ENCODE measurements at regions not wholly inside any gene's neighbourhood (a gene's known extent, or its start where the extent isn't known, plus 50 kb on each side); places are given as distances from the start of the nearest gene placed in this dataset.

DNA sequence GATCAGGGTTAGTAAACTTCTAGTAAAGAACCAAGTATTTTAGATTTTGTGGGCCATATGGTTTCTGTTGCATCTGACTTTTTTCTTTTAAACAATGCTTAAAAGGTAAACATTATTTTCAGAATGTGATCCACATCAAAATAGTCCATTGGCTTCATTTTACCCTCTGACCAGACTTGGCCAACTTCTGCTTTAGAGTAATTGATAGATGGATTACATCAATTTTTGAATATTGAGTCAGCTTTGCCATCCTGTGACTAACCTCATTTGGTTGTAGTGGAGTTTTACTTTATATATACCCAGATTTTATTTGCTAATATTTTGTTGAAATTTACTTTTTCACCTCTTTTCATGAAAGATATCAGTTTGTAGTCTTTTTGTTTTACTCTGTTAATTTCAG, 559.8 kb downstream of the TLL1 start:
- no peaks in the 10 kb centered on the region for H3K36me3 ChIP-seq (ENCODE audit: control insufficient read depth, insufficient read depth, low read length)
- H3K9ac ChIP-seq (ENCODE audit: low read depth, low read length) = no peak overlapping the region
- H3K4me1 ChIP-seq (ENCODE audit: control insufficient read depth, insufficient read depth, low read length) = no peaks in the 10 kb centered on the region
- no peaks in the 10 kb centered on the region for H3K27me3 ChIP-seq (ENCODE audit: control insufficient read depth, insufficient read depth, low read length)
- H3K9me3 ChIP-seq (ENCODE audit: control insufficient read depth, insufficient read depth, low read length) = no peaks in the 10 kb centered on the region
- no peak overlapping the region for H3K4me3 ChIP-seq (ENCODE audit: low read depth, low read length)

GRCh38 chr4:166435449-166435848, 562.4 kb downstream of the TLL1 start:
- H3K4me1 ChIP-seq (ENCODE audit: control insufficient read depth, insufficient read depth, low read length) = no peaks in the 10 kb centered on the region
- H3K27me3 ChIP-seq (ENCODE audit: control insufficient read depth, insufficient read depth, low read length) = no peaks in the 10 kb centered on the region
- H3K9me3 ChIP-seq (ENCODE audit: control insufficient read depth, insufficient read depth, low read length) = no peaks in the 10 kb centered on the region
- H3K36me3 ChIP-seq (ENCODE audit: control insufficient read depth, insufficient read depth, low read length) = no peaks in the 10 kb centered on the region
- no peak overlapping the region for H3K9ac ChIP-seq (ENCODE audit: low read depth, low read length)
- H3K4me3 ChIP-seq (ENCODE audit: low read depth, low read length) = no peak overlapping the region

DNA sequence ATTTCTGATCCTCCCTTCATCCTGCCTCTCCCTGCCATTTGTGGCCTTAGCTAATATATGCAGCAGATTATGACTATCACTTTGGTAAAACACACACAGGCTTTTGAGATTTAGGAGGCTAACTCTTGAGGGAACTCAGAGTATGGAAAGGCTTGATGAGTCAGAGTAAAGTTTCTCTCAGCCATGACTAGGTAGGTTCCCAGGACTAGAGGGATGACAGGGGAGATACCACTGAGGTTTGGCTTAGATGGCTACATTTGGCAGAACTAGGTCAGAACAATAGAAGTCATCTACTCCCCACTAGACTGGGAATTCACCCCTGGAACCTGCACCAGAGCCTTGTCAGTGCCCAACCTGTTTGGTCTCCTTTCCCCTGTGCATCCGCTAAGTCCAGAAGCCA, 585.7 kb downstream of the TLL1 start:
- Histone ChIP-seq H3K9ac (ENCODE audit: low read depth, low read length) (no peak overlapping the region), H3K9me3 (ENCODE audit: control insufficient read depth, insufficient read depth, low read length) (no peaks in the 10 kb centered on the region), H3K4me1 (ENCODE audit: control insufficient read depth, insufficient read depth, low read length) (no peaks in the 10 kb centered on the region), H3K27me3 (ENCODE audit: control insufficient read depth, insufficient read depth, low read length) (no peaks in the 10 kb centered on the region), H3K36me3 (ENCODE audit: control insufficient read depth, insufficient read depth, low read length) (no peaks in the 10 kb centered on the region), H3K4me3 (ENCODE audit: low read depth, low read length) (no peak overlapping the region)

- Histone ChIP-seq H3K4me3 (ENCODE audit: low read depth, low read length) (no peak overlapping the region), H3K9ac (ENCODE audit: low read depth, low read length) (no peak overlapping the region), H3K9me3 (ENCODE audit: control insufficient read depth, insufficient read depth, low read length) (no peaks in the 10 kb centered on the region), H3K4me1 (ENCODE audit: control insufficient read depth, insufficient read depth, low read length) (no peaks in the 10 kb centered on the region), H3K27me3 (ENCODE audit: control insufficient read depth, insufficient read depth, low read length) (no peaks in the 10 kb centered on the region), H3K36me3 (ENCODE audit: control insufficient read depth, insufficient read depth, low read length) (no peaks in the 10 kb centered on the region)
These were observed 586.6 kb downstream of the TLL1 start for GRCh38 chr4:166459621-166460020.

DNA sequence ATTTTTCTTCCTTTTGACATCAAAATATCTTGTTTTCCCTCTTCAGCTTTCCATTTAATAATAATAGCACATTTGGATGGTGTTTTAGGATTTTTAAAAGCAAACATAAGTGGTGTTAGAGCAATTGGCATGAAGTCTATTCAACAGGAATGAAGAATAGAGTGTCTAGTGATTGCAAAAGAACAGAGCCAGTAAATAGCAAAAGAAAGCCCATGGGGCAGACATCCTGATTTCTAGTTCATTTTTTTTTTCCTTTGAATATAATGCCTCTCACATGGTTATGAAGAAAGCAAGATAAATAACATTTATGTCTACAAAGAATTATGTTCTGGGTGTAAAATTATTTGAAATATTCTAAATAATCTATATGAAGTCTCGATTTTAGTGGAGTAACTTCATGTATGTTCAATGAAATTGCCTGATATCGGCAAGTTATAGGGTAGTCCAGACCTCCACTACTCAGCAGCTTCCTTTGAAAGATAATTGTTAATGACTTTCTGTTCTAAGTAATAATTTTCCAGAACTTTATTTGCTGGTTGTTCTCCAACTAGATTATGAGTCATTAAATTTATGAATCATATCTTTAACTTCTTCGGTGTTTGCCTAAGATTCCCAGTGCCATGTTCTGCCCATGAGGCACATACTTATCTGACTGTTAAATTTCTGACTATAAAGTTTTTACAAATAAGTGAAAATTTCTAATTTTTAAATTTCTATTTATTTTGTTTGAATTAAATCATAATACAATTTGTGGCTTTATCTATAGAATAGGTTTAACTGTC, 587.9 kb downstream of the TLL1 start:
- Histone ChIP-seq H3K27me3 (ENCODE audit: control insufficient read depth, insufficient read depth, low read length) (no peaks in the 10 kb centered on the region), H3K4me1 (ENCODE audit: control insufficient read depth, insufficient read depth, low read length) (no peaks in the 10 kb centered on the region), H3K9me3 (ENCODE audit: control insufficient read depth, insufficient read depth, low read length) (no peaks in the 10 kb centered on the region), H3K4me3 (ENCODE audit: low read depth, low read length) (no peak overlapping the region), H3K9ac (ENCODE audit: low read depth, low read length) (no peak overlapping the region), H3K36me3 (ENCODE audit: control insufficient read depth, insufficient read depth, low read length) (no peaks in the 10 kb centered on the region)

DNA sequence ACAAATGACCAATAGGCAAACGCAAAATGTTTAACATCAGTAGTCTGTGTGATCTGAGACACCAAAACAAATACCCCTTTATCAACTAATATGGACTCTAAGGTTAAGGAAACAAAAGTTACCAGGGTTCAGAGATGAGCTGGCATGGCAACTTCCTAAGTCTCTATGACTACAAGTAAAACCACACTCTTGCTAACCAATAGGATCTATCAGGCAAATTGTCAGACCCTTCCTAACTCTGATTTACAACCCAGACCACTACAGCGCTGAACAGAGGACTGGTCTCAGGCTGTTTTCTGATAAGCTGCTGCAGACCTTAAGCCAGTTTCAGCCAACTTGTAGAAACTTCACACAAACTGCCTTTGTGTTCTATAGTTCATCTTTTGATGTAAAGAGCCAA, 608.0 kb downstream of the TLL1 start:
- H3K4me3 ChIP-seq (ENCODE audit: low read depth, low read length) = no peak overlapping the region
- H3K9me3 ChIP-seq (ENCODE audit: control insufficient read depth, insufficient read depth, low read length) = no peaks in the 10 kb centered on the region
- H3K4me1 ChIP-seq (ENCODE audit: control insufficient read depth, insufficient read depth, low read length) = no peaks in the 10 kb centered on the region
- no peaks in the 10 kb centered on the region for H3K27me3 ChIP-seq (ENCODE audit: control insufficient read depth, insufficient read depth, low read length)
- H3K36me3 ChIP-seq (ENCODE audit: control insufficient read depth, insufficient read depth, low read length) = no peaks in the 10 kb centered on the region
- no peak overlapping the region for H3K9ac ChIP-seq (ENCODE audit: low read depth, low read length)

DNA sequence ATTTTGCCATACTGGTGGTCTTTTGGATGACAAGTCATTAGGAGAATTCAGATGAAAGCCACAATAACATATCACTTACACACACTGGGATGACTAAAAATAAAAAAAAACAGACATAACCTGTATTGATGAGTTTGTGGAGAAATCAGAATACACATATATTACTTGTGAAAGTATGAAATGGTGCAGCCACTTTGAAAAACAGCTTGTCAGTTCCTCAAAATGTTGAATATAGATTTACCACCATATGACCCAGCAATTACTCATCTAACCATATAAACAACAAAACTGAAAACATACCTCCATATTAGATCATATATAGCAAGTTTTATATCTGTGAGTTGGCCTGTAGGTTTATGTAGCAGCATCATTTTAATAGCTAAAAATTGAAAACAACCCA, 608.7 kb downstream of the TLL1 start:
- H3K9ac ChIP-seq (ENCODE audit: low read depth, low read length) = no peak overlapping the region
- no peaks in the 10 kb centered on the region for H3K9me3 ChIP-seq (ENCODE audit: control insufficient read depth, insufficient read depth, low read length)
- no peak overlapping the region for H3K4me3 ChIP-seq (ENCODE audit: low read depth, low read length)
- H3K27me3 ChIP-seq (ENCODE audit: control insufficient read depth, insufficient read depth, low read length) = no peaks in the 10 kb centered on the region
- no peaks in the 10 kb centered on the region for H3K36me3 ChIP-seq (ENCODE audit: control insufficient read depth, insufficient read depth, low read length)
- no peaks in the 10 kb centered on the region for H3K4me1 ChIP-seq (ENCODE audit: control insufficient read depth, insufficient read depth, low read length)

GRCh38 chr4:166482758-166483157, 609.7 kb downstream of the TLL1 start:
- Histone ChIP-seq H3K4me3 (ENCODE audit: low read depth, low read length) (no peak overlapping the region), H3K4me1 (ENCODE audit: control insufficient read depth, insufficient read depth, low read length) (no peaks in the 10 kb centered on the region), H3K27me3 (ENCODE audit: control insufficient read depth, insufficient read depth, low read length) (no peaks in the 10 kb centered on the region), H3K36me3 (ENCODE audit: control insufficient read depth, insufficient read depth, low read length) (no peaks in the 10 kb centered on the region), H3K9ac (ENCODE audit: low read depth, low read length) (no peak overlapping the region), H3K9me3 (ENCODE audit: control insufficient read depth, insufficient read depth, low read length) (no peaks in the 10 kb centered on the region)

GRCh38 chr4:166491635-166492034, 618.6 kb downstream of the TLL1 start:
- no peak overlapping the region for H3K4me3 ChIP-seq (ENCODE audit: low read depth, low read length)
- H3K36me3 ChIP-seq (ENCODE audit: control insufficient read depth, insufficient read depth, low read length) = no peaks in the 10 kb centered on the region
- no peak overlapping the region for H3K9ac ChIP-seq (ENCODE audit: low read depth, low read length)
- no peaks in the 10 kb centered on the region for H3K9me3 ChIP-seq (ENCODE audit: control insufficient read depth, insufficient read depth, low read length)
- no peaks in the 10 kb centered on the region for H3K27me3 ChIP-seq (ENCODE audit: control insufficient read depth, insufficient read depth, low read length)
- no peaks in the 10 kb centered on the region for H3K4me1 ChIP-seq (ENCODE audit: control insufficient read depth, insufficient read depth, low read length)

DNA sequence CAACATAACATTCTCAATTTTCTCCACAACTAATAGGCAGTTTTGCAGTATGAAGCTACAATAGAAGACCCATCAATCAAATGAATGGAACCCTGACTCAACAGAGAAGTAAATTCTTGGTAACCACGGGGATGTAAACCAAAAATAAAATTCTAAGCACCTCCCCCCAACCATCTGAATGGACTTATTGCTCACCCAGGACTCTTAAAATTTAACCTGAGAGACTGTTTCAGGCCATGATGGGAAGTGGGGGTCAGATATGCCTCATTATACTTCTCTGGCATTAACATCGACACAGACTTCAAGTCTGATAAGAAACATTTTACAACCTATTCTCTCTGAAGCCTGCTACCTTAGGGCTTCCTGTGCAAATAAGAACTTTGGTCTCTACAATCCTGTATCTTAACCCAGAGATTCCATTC, 620.9 kb downstream of the TLL1 start:
- Histone ChIP-seq H3K36me3 (ENCODE audit: control insufficient read depth, insufficient read depth, low read length) (no peaks in the 10 kb centered on the region), H3K4me1 (ENCODE audit: control insufficient read depth, insufficient read depth, low read length) (peaks cover 6% of the 10 kb centered on the region), H3K4me3 (ENCODE audit: low read depth, low read length) (no peak overlapping the region), H3K9me3 (ENCODE audit: control insufficient read depth, insufficient read depth, low read length) (no peaks in the 10 kb centered on the region), H3K27me3 (ENCODE audit: control insufficient read depth, insufficient read depth, low read length) (no peaks in the 10 kb centered on the region), H3K9ac (ENCODE audit: low read depth, low read length) (no peak overlapping the region)

GRCh38 chr4:166498546-166498945, 625.5 kb downstream of the TLL1 start:
- Histone ChIP-seq H3K9me3 (ENCODE audit: control insufficient read depth, insufficient read depth, low read length) (no peaks in the 10 kb centered on the region), H3K4me1 (ENCODE audit: control insufficient read depth, insufficient read depth, low read length) (peaks cover 12% of the 10 kb centered on the region), H3K4me3 (ENCODE audit: low read depth, low read length) (no peak overlapping the region), H3K9ac (ENCODE audit: low read depth, low read length) (no peak overlapping the region), H3K27me3 (ENCODE audit: control insufficient read depth, insufficient read depth, low read length) (no peaks in the 10 kb centered on the region), H3K36me3 (ENCODE audit: control insufficient read depth, insufficient read depth, low read length) (no peaks in the 10 kb centered on the region)

DNA sequence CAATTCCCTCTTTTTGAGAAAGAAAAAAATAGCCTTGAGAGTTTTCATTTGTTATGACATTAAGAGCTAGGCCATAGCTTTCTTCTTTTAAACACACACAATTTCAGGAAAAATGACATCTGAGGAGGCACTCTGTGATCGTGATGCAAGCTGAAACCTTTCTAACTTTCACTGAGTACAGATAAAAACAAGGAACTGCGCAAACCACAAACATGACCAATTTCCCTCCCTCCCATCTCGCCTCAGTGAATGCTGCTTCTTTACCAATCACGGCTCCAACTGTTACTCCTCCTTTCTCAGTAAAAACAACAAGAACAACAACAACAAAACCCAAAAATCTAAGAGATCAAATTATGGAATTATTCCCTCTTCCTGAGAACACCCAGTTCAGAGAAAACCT, 626.8 kb downstream of the TLL1 start:
- H3K4me3 ChIP-seq (ENCODE audit: low read depth, low read length) = no peak overlapping the region
- peaks cover 12% of the 10 kb centered on the region for H3K4me1 ChIP-seq (ENCODE audit: control insufficient read depth, insufficient read depth, low read length)
- no peaks in the 10 kb centered on the region for H3K9me3 ChIP-seq (ENCODE audit: control insufficient read depth, insufficient read depth, low read length)
- H3K27me3 ChIP-seq (ENCODE audit: control insufficient read depth, insufficient read depth, low read length) = no peaks in the 10 kb centered on the region
- H3K9ac ChIP-seq (ENCODE audit: low read depth, low read length) = no peak overlapping the region
- H3K36me3 ChIP-seq (ENCODE audit: control insufficient read depth, insufficient read depth, low read length) = no peaks in the 10 kb centered on the region
